HG03432 (cell line): ENCODE measurements at regions not wholly inside any gene's neighbourhood (a gene's known extent, or its start where the extent isn't known, plus 50 kb on each side); places are given as distances from the start of the nearest gene placed in this dataset.

Source experiments
- ATAC-seq: cut with Tn5 transposase; IDR thresholded peaks from one replicate; pipeline ENCODE4 v1.9.1; 2021; ENCODE audit warnings: mild to moderate bottlenecking, moderate library complexity; ENCODE audit not compliant: unreplicated experiment

DNA sequence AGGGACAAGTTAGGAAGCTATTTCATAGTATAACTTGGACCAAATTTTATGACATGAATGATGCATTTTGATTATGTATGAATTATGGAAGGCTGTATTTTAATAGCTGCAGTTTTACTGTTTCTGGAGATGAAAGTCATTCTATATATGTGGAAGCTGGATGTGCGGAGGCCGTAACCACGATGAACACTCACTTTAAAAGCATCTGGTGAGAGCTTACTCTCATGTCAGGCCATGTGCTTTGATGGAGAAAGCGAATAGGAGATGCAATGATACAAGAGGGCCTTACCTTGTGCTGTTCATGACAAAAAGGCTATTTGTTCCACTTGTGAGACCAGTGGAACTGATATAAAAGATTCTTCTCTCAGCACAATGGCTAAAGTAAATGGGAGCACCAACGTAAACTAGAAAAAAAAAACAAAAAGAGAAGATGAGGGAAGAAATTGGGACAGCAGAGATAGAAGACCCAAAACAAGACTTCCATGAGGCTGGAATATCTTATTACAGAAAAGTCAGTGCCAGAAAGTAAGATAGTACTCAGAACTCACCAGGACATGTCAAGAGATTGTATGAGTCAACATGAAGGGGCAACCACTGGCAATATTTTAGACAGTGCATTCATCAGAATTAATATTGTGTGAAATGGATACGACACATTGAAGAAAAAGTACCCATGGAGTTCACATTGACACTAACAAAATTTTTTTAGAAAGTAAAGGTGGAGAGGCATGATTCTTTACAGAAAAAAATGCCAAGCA lies 63.3 kb upstream of the GAB1 start:
- ATAC-seq: no peak

DNA sequence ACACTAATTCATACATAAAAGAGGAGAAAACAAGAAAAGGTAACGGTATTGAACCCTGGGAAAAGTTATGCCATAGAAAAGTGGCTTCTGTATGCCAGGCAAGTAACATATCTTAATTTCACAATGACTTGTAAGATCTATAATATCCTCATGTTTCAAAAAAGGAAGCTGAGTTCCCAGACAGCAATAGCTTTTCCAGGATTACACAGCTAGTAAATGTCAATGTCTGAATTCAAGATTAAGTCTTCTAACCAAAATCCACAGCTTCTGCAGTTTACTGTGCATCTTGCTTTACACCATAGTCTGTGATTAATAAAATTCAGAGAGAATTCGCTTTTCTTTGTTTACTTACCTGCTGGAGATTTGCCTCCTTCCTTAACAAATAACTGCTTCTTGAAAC lies 55.8 kb upstream of the GAB1 start:
- no peak for ATAC-seq

DNA sequence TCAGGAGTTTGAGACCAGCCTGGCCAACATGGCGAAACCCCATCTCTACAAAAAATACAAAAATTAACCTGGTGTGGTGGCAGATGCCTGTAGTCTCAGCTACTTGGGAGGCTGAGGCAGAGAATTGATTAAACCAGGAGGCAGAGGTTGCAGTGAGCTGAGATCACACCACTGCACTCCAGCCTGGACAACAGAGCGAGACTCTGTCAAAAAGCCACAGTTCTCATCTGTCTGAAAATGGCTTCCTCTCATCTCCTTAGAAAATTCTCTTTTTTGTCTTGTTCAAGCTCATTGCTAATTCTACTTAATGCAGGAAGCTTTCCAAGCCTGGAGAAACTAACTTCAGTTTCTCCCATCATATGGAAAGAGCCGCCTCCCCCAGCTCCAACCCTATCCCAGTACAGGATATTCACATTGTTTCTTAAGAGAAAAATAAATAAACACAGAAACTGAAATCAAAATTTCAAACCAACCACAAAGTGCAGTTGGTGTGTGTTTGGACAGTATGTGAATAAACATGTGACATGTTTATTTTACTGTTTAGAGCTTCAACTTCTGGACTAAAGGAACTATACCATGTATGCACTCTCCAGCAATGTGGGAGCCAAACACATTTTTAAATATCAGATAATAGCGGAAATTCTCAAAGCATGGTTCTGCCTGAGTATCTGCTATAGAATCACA lies 55.0 kb upstream of the GAB1 start:
- ATAC-seq: peak; percentile 68

DNA sequence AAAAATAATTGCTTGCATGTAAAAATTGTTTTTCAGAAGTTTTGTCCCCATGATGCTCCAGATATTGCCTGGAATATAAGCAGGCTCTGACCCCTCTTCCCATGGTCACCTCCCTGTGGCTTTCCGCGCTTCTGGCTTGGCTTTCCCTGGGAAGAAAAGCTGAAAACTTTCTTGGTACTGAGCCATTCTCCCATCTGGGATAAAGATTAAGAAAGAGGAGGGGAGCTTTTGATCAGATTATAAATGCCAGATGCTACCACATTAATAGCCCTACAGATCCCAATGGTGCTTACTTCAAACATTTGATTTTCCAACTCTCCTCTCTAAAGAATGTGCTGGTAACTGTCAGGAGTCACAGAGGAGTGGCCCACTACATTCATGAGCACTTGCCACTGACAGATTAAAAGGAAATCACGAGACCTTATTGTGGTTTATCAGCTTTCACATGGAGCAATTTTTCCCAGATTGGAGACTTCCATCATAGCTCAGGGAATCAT lies 54.4 kb upstream of the GAB1 start:
- no peak for ATAC-seq

DNA sequence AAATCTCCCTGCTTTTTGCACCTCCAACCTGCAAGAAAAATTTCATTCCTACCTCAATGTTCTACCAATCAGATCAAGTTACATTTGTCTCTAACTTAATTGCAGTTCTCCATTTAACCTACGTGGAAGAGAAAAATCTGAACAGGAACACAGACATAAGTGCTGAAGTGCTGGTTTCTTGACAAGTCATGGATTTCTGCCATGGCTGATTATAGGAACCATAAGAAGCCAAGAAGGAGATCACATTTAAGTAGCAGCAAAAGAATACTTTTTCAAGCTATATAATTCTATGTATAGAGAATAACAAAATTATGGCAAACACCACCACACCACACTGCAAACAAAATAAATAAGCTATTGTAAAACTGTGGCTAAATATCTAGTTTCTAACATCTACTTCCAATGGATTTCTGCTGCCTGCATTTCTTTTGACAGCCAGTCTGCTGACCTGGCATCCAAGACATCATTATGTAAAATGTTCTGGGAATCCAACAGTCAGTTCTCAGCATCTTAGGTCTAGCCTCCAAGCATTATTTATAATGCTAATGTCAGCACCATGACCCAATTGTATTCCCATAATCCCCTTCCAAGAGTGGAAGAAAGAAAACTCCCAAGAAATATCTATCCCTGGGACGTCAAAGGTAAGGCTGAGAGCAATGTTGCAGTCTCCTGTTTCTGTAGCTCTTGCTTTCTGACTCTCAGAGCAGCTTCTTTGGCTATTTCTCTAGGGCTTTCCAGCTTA lies 50.8 kb upstream of the GAB1 start:
- no peak for ATAC-seq

DNA sequence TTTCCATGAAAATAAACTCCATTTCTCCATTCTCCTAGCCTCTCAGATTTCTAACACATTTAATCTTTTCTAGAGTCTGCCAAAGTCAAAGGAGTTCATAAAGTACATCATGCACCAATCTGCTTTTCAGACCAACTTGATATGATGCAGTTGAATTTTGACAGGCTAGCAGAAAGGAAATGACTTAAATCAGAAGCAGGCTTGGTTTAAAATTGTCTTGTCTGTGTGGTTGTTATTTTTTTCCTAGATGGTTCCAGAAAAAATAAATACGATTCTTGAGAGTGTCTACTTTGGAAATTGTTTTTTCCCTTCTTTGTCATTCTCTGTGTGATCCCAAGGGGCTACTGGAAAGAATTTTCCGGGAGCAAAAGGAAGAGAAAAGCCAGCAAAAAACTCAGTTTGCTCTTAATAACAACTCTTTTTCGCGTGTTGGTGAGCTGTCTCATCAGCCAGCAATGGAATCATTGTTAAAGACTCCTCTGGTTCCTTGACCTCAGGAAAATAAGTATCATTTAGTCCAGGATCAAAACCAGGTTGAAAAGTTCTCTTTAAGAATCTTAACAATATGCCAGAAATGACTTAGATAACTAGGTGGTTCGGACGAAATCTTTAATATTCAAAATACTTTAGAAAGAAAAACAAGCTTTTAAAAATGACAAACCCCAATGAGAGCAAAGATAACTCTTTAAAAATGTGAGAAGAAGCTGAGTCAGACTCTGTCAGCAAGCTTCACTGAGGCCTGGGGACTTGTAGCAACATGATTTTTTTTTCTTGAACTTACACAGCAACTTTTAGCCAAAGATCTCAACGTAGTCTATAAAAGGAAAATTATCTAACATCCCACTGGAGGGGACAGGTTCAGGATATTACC lies 49.7 kb upstream of the GAB1 start:
- no peak for ATAC-seq
